ENCODE measurements at regions not wholly inside any gene's neighbourhood (a gene's known extent, or its start where the extent isn't known, plus 50 kb on each side); places are given as distances from the start of the nearest gene placed in this dataset.

DNA sequence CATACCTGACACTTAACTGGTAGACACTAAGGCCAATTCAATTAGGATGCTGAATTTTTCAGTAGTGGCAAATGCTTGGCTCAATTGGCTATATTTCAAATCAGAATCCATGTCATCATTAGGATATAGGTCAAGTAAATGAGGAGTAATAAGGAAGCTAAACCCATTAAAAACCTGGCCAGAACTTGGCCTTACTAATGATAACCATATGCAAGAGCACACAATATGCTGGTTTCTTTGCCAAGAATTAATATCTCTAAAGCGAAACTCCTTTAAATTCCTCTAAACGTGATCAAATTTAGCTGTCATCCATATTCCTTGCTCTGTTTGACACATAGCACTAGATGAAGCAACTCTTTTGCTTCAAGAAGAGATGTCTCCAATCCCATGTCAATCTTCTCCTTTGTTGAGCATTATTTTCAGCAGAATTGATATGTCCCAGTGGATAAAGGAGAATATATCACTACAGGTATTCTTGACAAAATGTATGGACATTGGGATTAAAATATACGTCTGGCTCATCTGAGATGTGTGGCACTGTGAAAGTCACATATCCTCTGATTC is 206.1 kb upstream of the ANKRD50 start:
- no peak overlapping the region for H3K18ac ChIP-seq (ENCODE audit: low read depth, low read length)
- H3K27ac ChIP-seq (ENCODE audit: insufficient read depth, low read length) = no peak overlapping the region
- WGBS, 2 experiments (ENCODE audit: extremely low coverage in 2 of 2, insufficient read length in 1 of 2) = no CpG with 5 or more reads among the region's 3 CpGs
- ChIA-PET CTCF (no interaction called here), POLR2A (ENCODE audit: unreplicated experiment) (no interaction called here)
- H3K56ac ChIP-seq (ENCODE audit: extremely low read depth, insufficient read depth, low read length) = no peak overlapping the region
- in situ Hi-C loops (cut with MboI; ENCODE audit: low sequenced_read_pairs) (no loop called here), dilution Hi-C loops (cut with HindIII; ENCODE audit: low sequenced_read_pairs, unreplicated experiment) (no loop called here), intact Hi-C loops (cut with micrococcal nuclease) (no loop called here)
- no peaks in the 10 kb centered on the region for H3K4me1 ChIP-seq (ENCODE audit: control insufficient read depth, insufficient read depth, low read length)
- H3K4ac ChIP-seq (ENCODE audit: low read depth, low read length) = no peak overlapping the region
- H4K8ac ChIP-seq (ENCODE audit: low read depth in 2 of 2, low read length in 2 of 2) = no peak overlapping the region
- no peak overlapping the region for H2AK9ac ChIP-seq (replicated peaks; ENCODE audit: low read depth, low read length, poor library complexity)
- H3K14ac ChIP-seq (replicated peaks; ENCODE audit: low read depth, low read length) = no peak overlapping the region
- no peak overlapping the region for H4K5ac ChIP-seq (ENCODE audit: low read depth, low read length)
- H3K27me3 ChIP-seq (ENCODE audit: control insufficient read depth, insufficient read depth, low read length) = no peaks in the 10 kb centered on the region
- H4K91ac ChIP-seq (ENCODE audit: insufficient read depth, low read depth, low read length) = no peak overlapping the region
- H2AFZ ChIP-seq (replicated peaks; ENCODE audit: low read length, poor library complexity) = no peak overlapping the region
- H2BK20ac ChIP-seq (ENCODE audit: low read depth, low read length) = no peak overlapping the region
- H3K36me3 ChIP-seq (ENCODE audit: control insufficient read depth, insufficient read depth, low read length) = no peaks in the 10 kb centered on the region
- H3K23ac ChIP-seq (ENCODE audit: low read depth, low read length) = no peak overlapping the region
- H3K9me3 ChIP-seq (ENCODE audit: control insufficient read depth, insufficient read depth, low read length) = peaks cover 3% of the 10 kb centered on the region
- no peak overlapping the region for H3K9ac ChIP-seq (ENCODE audit: low read depth, low read length)
- no peak overlapping the region for H2AK5ac ChIP-seq (ENCODE audit: low read depth, low read length)
- H4K20me1 ChIP-seq (ENCODE audit: insufficient read depth, low read length) = no peaks in the 10 kb centered on the region
- TF ChIP-seq MAZ (IDR thresholded peaks at IDR 0.05; ENCODE audit: borderline replicate concordance, low read depth, low read length) = no peak
- TF ChIP-seq RCOR1 (IDR thresholded peaks at IDR 0.05; ENCODE audit: insufficient replicate concordance, low read length) = no peak
- TF ChIP-seq MXI1 (IDR thresholded peaks at IDR 0.05; ENCODE audit: borderline replicate concordance, low read depth, low read length) = no peak
- no peak for TF ChIP-seq SMC3 (IDR thresholded peaks at IDR 0.05; ENCODE audit: low read depth, low read length)
- no peak for TF ChIP-seq BHLHE40 (IDR thresholded peaks at IDR 0.05; ENCODE audit: low read depth, low read length)
- TF ChIP-seq MAFK (IDR thresholded peaks at IDR 0.05; ENCODE audit: low read depth, low read length) = no peak
- BruUV-seq (replicated peaks) = no TSS peak
- H3K4me2 ChIP-seq (ENCODE audit: low read depth, low read length) = no peak overlapping the region
- H3K4me3 ChIP-seq (ENCODE audit: insufficient read depth, low read depth, low read length) = no peak overlapping the region
- no peaks in the 10 kb centered on the region for H3K9me1 ChIP-seq (ENCODE audit: insufficient read depth, low read length)
- H2BK5ac ChIP-seq (ENCODE audit: low read depth, low read length, poor library complexity, severe bottlenecking) = no peak overlapping the region
- H2BK15ac ChIP-seq (ENCODE audit: low read depth, low read length) = no peak overlapping the region
- no peak overlapping the region for H2BK120ac ChIP-seq (ENCODE audit: low read depth, low read length)
- DNase-seq (no peak), ATAC-seq (ENCODE audit: low read depth) (no peak)
- H3K79me1 ChIP-seq (ENCODE audit: low read depth in 1 of 2, low read length in 2 of 2) = no peaks in the 10 kb centered on the region

Measured in IMR-90 (cell line).